ENCODE measurements at regions not wholly inside any gene's neighbourhood (a gene's known extent, or its start where the extent isn't known, plus 50 kb on each side); places are given as distances from the start of the nearest gene placed in this dataset.
"Not testable (repeated sequence)": the region's sequence is repeated elsewhere in the genome, so short reads cannot be mapped to it uniquely, and the experiment has no call there.

DNA sequence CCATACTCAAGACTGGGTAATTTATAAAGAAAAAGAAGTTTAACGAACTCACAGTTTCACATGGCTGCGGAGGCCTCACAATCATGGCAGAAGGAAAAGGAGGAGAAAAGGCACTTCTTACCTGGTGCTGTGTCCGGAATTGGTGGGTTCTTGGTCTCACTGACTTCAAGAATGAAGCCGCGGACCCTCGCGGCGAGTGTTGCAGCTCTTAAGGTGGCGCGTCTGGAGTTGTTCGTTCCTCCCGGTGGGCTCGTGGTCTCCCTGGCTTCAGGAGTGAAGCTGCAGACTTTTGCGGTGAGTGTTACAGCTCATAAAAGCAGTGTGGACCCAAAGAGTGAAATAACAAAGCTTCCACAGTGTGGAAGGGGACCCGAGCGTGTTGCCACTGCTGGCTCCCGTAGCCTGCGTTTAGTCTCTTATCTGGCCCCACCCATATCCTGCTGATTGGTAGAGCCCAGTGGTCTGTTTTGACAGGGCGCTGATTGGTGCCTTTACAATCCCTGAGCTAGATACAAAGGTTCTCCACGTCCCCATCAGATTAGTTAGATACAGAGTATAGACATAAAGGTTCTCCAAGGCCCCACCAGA, 846.0 kb downstream of the CDH18 start:
- DNase-seq; H3K36me3 ChIP-seq (ENCODE audit: control insufficient read depth in 2 of 2, extremely low read depth in 1 of 2, insufficient read depth in 1 of 2, low read length in 1 of 2); CTCF ChIA-PET; H3K27me3 ChIP-seq (replicated peaks in 1 of 2; ENCODE audit: control insufficient read depth in 2 of 2, extremely low read depth in 1 of 2, insufficient read depth in 2 of 2, low read length in 1 of 2); H3K4me3 Mint-ChIP-seq; H3K36me3 Mint-ChIP-seq; H3K9me3 ChIP-seq; H3K27me3 Mint-ChIP-seq; H3K4me1 Mint-ChIP-seq; H3K4me3 ChIP-seq (ENCODE audit: control insufficient read depth in 1 of 2, extremely low read depth in 1 of 2, low read length in 1 of 2); ATAC-seq (replicated peaks in 1 of 4); H3K4me1 ChIP-seq (ENCODE audit: control insufficient read depth in 1 of 2, extremely low read depth in 1 of 2, insufficient read depth in 2 of 2, low read length in 2 of 2); POLR2A ChIA-PET; H3K27ac Mint-ChIP-seq; H3K27ac ChIP-seq (ENCODE audit: low read length): not testable (repeated sequence)
- 94% methylated on average over 15 of the region's 20 CpGs for WGBS (ENCODE audit: insufficient coverage)
- H3K9me3 Mint-ChIP-seq = peaks cover 6 to 27% (median 7%) of the 10 kb centered on the region in 3 donors

DNA sequence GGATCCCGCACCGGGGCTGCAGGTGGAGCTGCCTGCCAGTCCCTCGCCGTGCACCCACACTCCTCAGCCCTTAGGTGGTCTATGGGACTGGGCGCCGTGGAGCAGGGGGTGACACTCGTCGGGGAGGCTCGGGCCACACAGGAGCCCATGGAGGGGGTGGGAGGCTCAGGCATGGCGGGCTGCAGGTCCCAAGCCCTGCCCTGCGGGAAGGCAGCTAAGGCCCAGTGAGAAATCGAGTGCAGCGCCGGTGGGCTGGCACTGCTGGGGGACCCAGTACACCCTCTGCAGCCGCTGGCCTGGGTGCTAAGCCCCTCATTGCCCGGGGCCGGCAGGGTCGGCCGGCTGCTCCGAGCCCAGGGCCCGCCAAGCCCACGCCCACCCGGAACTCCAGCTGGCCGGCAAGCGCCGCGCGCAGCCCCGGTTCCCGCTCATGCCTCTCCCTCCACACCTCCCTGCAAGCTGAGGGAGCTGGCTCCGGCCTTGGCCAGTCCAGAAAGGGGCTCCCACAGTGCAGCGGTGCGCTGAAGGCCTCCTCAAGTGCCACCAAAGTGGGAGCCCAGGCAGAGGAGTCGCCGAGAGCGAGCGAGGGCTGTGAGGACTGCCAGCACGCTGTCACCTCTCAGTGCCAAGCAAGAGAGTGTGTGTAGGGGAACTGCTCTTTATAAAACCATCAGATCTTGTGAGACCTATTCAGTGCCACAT, 845.1 kb downstream of the CDH18 start:
- H3K4me3 ChIP-seq (ENCODE audit: control insufficient read depth in 1 of 2, extremely low read depth in 1 of 2, low read length in 1 of 2); CTCF ChIA-PET; H3K4me1 ChIP-seq (ENCODE audit: control insufficient read depth in 1 of 2, extremely low read depth in 1 of 2, insufficient read depth in 2 of 2, low read length in 2 of 2); H3K27ac ChIP-seq (ENCODE audit: low read length); H3K9me3 ChIP-seq; H3K27me3 ChIP-seq (replicated peaks in 1 of 2; ENCODE audit: control insufficient read depth in 2 of 2, extremely low read depth in 1 of 2, insufficient read depth in 2 of 2, low read length in 1 of 2); DNase-seq; H3K27me3 Mint-ChIP-seq; ATAC-seq (replicated peaks in 1 of 4); H3K27ac Mint-ChIP-seq; H3K36me3 ChIP-seq (ENCODE audit: control insufficient read depth in 2 of 2, extremely low read depth in 1 of 2, insufficient read depth in 1 of 2, low read length in 1 of 2); POLR2A ChIA-PET; H3K4me3 Mint-ChIP-seq; H3K36me3 Mint-ChIP-seq; H3K4me1 Mint-ChIP-seq: not testable (repeated sequence)
- peaks cover 6 to 24% (median 7%) of the 10 kb centered on the region in 3 donors for H3K9me3 Mint-ChIP-seq
- WGBS (ENCODE audit: insufficient coverage) = 83% methylated on average over 13 of the region's 38 CpGs

DNA sequence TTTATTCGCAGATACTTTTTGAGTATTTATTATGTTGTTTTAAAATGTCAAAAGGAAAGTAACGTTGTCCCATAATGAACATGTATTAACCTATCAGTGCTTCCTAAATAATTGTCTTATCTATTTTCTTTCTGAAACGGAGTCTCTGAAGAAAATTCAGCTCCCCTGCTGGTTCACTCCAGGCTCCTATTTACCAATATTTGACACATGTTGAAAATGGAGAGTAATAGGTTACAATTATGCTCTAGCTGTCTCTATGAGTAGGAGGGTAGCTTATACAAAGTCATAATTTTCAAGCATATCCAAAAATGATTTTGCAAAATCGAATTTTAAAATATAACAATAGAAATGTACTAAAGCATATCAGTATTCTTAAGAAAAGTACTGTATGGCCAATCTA, 844.1 kb downstream of the CDH18 start:
- Histone ChIP-seq H3K27ac (ENCODE audit: low read length) (no peak overlapping the region), H3K4me3 (ENCODE audit: control insufficient read depth in 1 of 2, extremely low read depth in 1 of 2, low read length in 1 of 2) (no peak overlapping the region), H3K27me3 (replicated peaks in 1 of 2; ENCODE audit: control insufficient read depth in 2 of 2, extremely low read depth in 1 of 2, insufficient read depth in 2 of 2, low read length in 1 of 2) (no peaks in the 10 kb centered on the region), H3K36me3 (ENCODE audit: control insufficient read depth in 2 of 2, extremely low read depth in 1 of 2, insufficient read depth in 1 of 2, low read length in 1 of 2) (no peaks in the 10 kb centered on the region), H3K9me3 (no peaks in the 10 kb centered on the region), H3K4me1 (ENCODE audit: control insufficient read depth in 1 of 2, extremely low read depth in 1 of 2, insufficient read depth in 2 of 2, low read length in 2 of 2) (no peaks in the 10 kb centered on the region)
- no peaks in the 10 kb centered on the region for H3K27me3 Mint-ChIP-seq
- H3K9me3 Mint-ChIP-seq = peaks cover 6 to 28% (median 8%) of the 10 kb centered on the region in 3 donors
- ChIA-PET CTCF (no interaction called here), POLR2A (no interaction called here)
- DNase-seq = no peak
- no peaks in the 10 kb centered on the region for H3K4me1 Mint-ChIP-seq
- H3K27ac Mint-ChIP-seq = no peak overlapping the region
- WGBS (ENCODE audit: insufficient coverage) = no CpG with 5 or more reads among the region's 4 CpGs
- no peaks in the 10 kb centered on the region for H3K36me3 Mint-ChIP-seq
- H3K4me3 Mint-ChIP-seq = no peak overlapping the region
- no peak for ATAC-seq (replicated peaks in 1 of 4)

DNA sequence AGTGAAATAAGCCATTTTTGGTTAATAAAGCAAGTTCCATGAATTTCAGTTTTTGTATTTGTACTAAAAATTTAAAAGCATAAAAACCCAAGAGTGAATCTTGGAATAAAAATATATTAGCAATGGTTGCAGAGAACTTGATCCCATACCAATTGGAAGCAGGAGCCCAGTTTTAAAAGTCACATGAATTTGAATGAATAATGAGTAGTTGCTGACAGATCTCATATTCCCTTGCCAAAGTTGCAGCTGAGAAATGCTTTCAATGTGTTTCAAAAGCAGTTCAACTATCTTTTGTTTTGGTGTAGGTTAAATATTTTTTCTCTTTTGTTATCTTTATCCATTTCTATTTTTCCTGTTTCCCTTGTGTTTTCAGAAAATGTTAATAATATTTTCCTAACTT, 818.6 kb downstream of the CDH18 start:
- ChIA-PET CTCF (no interaction called here), POLR2A (no interaction called here)
- H3K4me1 ChIP-seq (ENCODE audit: control insufficient read depth in 1 of 2, extremely low read depth in 1 of 2, insufficient read depth in 2 of 2, low read length in 2 of 2) = no peaks in the 10 kb centered on the region
- no peaks in the 10 kb centered on the region for H3K27me3 Mint-ChIP-seq
- no peak overlapping the region for H3K27ac Mint-ChIP-seq
- no peak overlapping the region for H3K4me3 Mint-ChIP-seq
- H3K27ac ChIP-seq (ENCODE audit: low read length) = no peak overlapping the region
- no peaks in the 10 kb centered on the region for H3K9me3 ChIP-seq
- H3K4me3 ChIP-seq (ENCODE audit: control insufficient read depth in 1 of 2, extremely low read depth in 1 of 2, low read length in 1 of 2) = no peak overlapping the region
- DNase-seq (no peak), ATAC-seq (replicated peaks in 1 of 4) (no peak)
- H3K27me3 ChIP-seq (replicated peaks in 1 of 2; ENCODE audit: control insufficient read depth in 2 of 2, extremely low read depth in 1 of 2, insufficient read depth in 2 of 2, low read length in 1 of 2) = no peaks in the 10 kb centered on the region
- no peaks in the 10 kb centered on the region for H3K36me3 ChIP-seq (ENCODE audit: control insufficient read depth in 2 of 2, extremely low read depth in 1 of 2, insufficient read depth in 1 of 2, low read length in 1 of 2)
- H3K36me3 Mint-ChIP-seq = no peaks in the 10 kb centered on the region
- peaks cover 0 to 11% (median 7%) of the 10 kb centered on the region in 3 donors for H3K9me3 Mint-ChIP-seq
- no peaks in the 10 kb centered on the region for H3K4me1 Mint-ChIP-seq

DNA sequence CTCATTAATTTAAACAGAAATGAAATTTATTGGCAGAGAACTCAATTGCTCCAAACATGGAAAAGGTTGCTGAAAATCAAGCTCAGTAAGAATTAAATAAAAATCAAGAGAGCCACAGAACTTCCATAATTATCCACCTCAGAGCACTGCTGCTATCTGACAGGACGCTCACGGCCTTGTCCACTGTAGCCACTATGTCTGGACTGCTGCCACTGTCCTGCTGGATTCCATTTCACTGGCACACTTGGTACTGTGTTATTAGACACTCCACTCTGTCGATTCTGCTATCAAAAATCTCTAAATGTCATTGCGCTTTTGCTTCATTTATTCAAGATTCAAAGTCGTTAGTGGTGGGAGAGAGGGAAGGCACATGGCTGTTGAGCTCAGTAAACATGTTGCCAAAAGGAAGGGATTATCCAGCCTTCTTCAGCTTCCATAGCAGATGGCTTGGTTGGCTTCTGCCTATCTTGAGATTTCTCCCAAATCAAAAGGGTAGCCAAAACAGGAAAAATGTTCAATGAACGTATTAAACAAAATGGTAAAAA, 815.0 kb downstream of the CDH18 start:
- no peaks in the 10 kb centered on the region for H3K36me3 ChIP-seq (ENCODE audit: control insufficient read depth in 2 of 2, extremely low read depth in 1 of 2, insufficient read depth in 1 of 2, low read length in 1 of 2)
- no peaks in the 10 kb centered on the region for H3K27me3 ChIP-seq (replicated peaks in 1 of 2; ENCODE audit: control insufficient read depth in 2 of 2, extremely low read depth in 1 of 2, insufficient read depth in 2 of 2, low read length in 1 of 2)
- no peak for DNase-seq
- CTCF ChIA-PET = no interaction called here
- Mint-ChIP-seq H3K9me3 (peaks cover 0 to 10% (median 4%) of the 10 kb centered on the region in 3 donors), H3K36me3 (no peaks in the 10 kb centered on the region), H3K4me1 (no peaks in the 10 kb centered on the region), H3K27ac (no peak overlapping the region), H3K4me3 (no peak overlapping the region), H3K27me3 (no peaks in the 10 kb centered on the region)
- no peaks in the 10 kb centered on the region for H3K4me1 ChIP-seq (ENCODE audit: control insufficient read depth in 1 of 2, extremely low read depth in 1 of 2, insufficient read depth in 2 of 2, low read length in 2 of 2)
- POLR2A ChIA-PET = no interaction called here
- WGBS (ENCODE audit: insufficient coverage) = 72% methylated on average over 3 of the region's 6 CpGs
- no peak overlapping the region for H3K4me3 ChIP-seq (ENCODE audit: control insufficient read depth in 1 of 2, extremely low read depth in 1 of 2, low read length in 1 of 2)
- no peak overlapping the region for H3K27ac ChIP-seq (ENCODE audit: low read length)
- no peak for ATAC-seq (replicated peaks in 1 of 4)
- no peaks in the 10 kb centered on the region for H3K9me3 ChIP-seq

DNA sequence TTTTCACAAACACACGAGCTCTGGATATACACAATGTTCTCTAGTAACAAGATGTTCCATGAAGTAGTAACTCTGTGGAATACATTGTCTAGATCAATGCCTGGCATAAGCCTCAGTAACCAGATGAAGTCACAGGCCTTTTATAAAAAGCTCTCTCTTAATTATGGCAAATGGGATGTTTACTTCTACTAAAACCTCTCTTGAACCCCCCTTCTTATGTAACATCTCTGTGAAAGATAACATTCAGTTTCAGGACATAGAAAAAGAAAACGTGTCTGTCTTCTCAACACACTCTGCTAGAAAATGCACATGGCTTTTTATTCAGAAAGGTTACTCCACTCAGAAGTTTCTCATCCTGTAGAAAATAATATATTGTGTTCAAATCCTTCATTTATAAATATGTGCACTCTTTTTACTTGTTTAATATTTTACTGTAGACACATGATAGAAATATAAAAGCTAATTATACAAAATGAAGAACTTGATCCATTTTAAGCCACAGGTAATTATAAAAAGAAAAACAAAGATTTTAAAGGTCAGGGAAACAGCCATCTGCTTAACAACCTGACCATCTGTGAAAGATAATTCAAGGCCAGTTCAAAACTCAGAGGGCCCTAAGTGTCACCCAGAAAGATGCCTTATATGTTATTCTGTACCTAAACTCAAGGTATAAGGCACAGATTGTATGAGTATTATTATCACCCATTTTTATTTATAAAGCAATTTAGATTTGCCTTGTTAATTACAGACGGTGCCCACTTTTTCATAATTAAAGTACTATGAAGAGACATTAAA, 812.0 kb downstream of the CDH18 start:
- H3K4me3 ChIP-seq (ENCODE audit: control insufficient read depth in 1 of 2, extremely low read depth in 1 of 2, low read length in 1 of 2) = no peak overlapping the region
- no peaks in the 10 kb centered on the region for H3K9me3 ChIP-seq
- ATAC-seq (replicated peaks in 1 of 4) (no peak), DNase-seq (no peak)
- no peak overlapping the region for H3K27ac ChIP-seq (ENCODE audit: low read length)
- no peaks in the 10 kb centered on the region for H3K27me3 ChIP-seq (replicated peaks in 1 of 2; ENCODE audit: control insufficient read depth in 2 of 2, extremely low read depth in 1 of 2, insufficient read depth in 2 of 2, low read length in 1 of 2)
- Mint-ChIP-seq H3K9me3 (peaks cover 0 to 7% (median 4%) of the 10 kb centered on the region in 3 donors), H3K36me3 (no peaks in the 10 kb centered on the region), H3K4me3 (no peak overlapping the region), H3K27ac (no peak overlapping the region), H3K27me3 (no peaks in the 10 kb centered on the region), H3K4me1 (no peaks in the 10 kb centered on the region)
- ChIA-PET CTCF (no interaction called here), POLR2A (no interaction called here)
- H3K36me3 ChIP-seq (ENCODE audit: control insufficient read depth in 2 of 2, extremely low read depth in 1 of 2, insufficient read depth in 1 of 2, low read length in 1 of 2) = no peaks in the 10 kb centered on the region
- no peaks in the 10 kb centered on the region for H3K4me1 ChIP-seq (ENCODE audit: control insufficient read depth in 1 of 2, extremely low read depth in 1 of 2, insufficient read depth in 2 of 2, low read length in 2 of 2)
- no CpG with 5 or more reads among the region's 3 CpGs for WGBS (ENCODE audit: insufficient coverage)

Data from T-cell (primary cell).